ENCODE measurements at regions not wholly inside any gene's neighbourhood (a gene's known extent, or its start where the extent isn't known, plus 50 kb on each side); places are given as distances from the start of the nearest gene placed in this dataset.

DNA sequence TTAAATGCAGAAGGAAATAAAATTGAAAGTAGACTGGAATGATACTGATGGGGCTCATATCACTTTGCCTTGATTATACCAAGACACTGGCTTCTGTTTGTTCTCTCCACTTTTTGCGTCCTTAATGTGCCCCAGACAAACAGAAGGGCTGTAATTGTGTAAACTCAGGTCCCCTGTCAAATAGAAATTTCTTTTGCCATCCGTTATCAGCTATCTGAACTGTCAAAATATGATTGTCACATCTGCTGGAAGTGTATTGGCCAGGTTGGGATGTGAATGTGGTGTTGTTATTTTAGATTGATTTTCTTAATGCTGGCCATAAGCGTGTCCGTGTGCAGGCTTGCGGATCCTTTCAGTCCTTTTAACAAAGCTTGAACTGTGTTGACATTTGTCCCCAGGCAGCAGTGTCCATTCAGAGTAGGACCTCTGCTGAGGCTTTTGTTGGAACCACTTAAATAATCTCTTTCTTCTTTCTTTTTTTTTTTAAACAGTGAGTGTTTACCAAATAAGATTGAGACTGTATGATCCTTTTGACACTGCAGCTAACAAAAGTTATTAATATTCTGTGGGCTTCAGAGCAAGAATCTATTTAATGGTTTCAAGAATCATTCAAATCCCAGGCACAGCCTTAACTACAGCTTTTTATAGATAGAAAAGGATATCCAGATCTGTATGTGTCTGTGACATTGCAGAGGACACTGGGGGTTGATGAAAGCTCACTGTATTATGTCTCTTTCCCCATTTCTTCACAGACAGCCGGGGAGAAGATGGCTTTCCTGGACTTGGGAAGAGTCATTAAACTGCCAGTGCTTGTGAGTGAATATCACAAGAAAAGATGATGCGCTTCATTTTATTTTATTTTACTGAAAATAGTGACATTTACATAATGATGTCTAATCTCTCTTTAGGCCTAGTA, 171.7 kb downstream of the ZNF608 start:
- Histone ChIP-seq H2AFZ (ENCODE audit: low read length) (no peak overlapping the region), H3K9me3 (ENCODE audit: low read length) (no peaks in the 10 kb centered on the region), H3K79me2 (ENCODE audit: insufficient read depth, low read depth, low read length) (no peaks in the 10 kb centered on the region), H3K4me2 (ENCODE audit: low read length) (no peak overlapping the region), H4K20me1 (ENCODE audit: insufficient read depth, low read length) (no peaks in the 10 kb centered on the region), H3K27ac (ENCODE audit: low read depth, low read length, poor library complexity, severe bottlenecking) (no peak overlapping the region), H3K4me3 (ENCODE audit: low read depth, low read length, poor library complexity, severe bottlenecking) (no peak overlapping the region), H3K4me1 (ENCODE audit: insufficient read depth, low read length, poor library complexity, severe bottlenecking) (peaks cover 8% of the 10 kb centered on the region), H3K36me3 (ENCODE audit: insufficient read depth, low read length) (no peaks in the 10 kb centered on the region), H3K9me2 (ENCODE audit: insufficient read depth, low read length) (no peaks in the 10 kb centered on the region)
- no peak for TF ChIP-seq EZH2phosphoT487 (IDR thresholded peaks at IDR 0.05; ENCODE audit: borderline replicate concordance, low read depth, low read length)
- TF ChIP-seq, protein P1, sequence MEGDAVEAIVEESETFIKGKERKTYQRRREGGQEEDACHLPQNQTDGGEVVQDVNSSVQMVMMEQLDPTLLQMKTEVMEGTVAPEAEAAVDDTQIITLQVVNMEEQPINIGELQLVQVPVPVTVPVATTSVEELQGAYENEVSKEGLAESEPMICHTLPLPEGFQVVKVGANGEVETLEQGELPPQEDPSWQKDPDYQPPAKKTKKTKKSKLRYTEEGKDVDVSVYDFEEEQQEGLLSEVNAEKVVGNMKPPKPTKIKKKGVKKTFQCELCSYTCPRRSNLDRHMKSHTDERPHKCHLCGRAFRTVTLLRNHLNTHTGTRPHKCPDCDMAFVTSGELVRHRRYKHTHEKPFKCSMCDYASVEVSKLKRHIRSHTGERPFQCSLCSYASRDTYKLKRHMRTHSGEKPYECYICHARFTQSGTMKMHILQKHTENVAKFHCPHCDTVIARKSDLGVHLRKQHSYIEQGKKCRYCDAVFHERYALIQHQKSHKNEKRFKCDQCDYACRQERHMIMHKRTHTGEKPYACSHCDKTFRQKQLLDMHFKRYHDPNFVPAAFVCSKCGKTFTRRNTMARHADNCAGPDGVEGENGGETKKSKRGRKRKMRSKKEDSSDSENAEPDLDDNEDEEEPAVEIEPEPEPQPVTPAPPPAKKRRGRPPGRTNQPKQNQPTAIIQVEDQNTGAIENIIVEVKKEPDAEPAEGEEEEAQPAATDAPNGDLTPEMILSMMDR (conservative IDR thresholded peaks at IDR 0.05; ENCODE audit: low read length), result no peak
- ChIA-PET CTCF (ENCODE audit: unreplicated experiment) (no interaction called here), POLR2A (interaction anchor here (0.7 to 1.4 kb wide), 4 partner anchors 14 to 381 kb away, joined by 3 to 4 read pairs (median 3); no protein-coding TSS in a partner anchor)
- DNase-seq (ENCODE audit: low spot score), result no peak
- no TSS peak for BruUV-seq (replicated peaks)
- intact Hi-C loops (cut with micrococcal nuclease; ENCODE audit: unreplicated experiment), result no loop called here

DNA sequence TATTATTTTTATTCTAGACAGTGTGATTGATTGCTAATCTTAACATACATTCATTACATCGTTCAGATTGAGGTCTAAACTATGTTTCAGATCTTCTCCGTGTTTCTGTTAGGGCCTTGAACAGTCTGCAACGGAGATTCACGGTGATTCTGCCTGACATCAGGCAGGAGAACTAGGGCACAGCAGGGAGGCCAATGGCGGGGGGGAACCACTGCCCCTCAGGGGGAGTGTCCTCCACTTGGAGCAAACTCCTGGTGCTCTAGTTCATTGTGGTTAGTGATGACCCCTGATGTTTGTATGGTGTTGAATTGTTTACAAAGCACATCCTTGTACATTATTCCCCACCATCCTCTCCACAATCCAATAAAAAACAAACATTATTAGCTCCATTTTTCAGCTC, 173.5 kb downstream of the ZNF608 start:
- no peak overlapping the region for H2AFZ ChIP-seq (ENCODE audit: low read length)
- ChIA-PET POLR2A (interaction anchor here (1.0 to 1.4 kb wide), 2 partner anchors 10 to 16 kb away, joined by 3 read pairs; no protein-coding TSS in a partner anchor), CTCF (ENCODE audit: unreplicated experiment) (no interaction called here)
- DNase-seq (ENCODE audit: low spot score), result no peak
- no peak overlapping the region for H3K4me3 ChIP-seq (ENCODE audit: low read depth, low read length, poor library complexity, severe bottlenecking)
- no peaks in the 10 kb centered on the region for H3K9me2 ChIP-seq (ENCODE audit: insufficient read depth, low read length)
- no peak overlapping the region for H3K4me2 ChIP-seq (ENCODE audit: low read length)
- intact Hi-C loops (cut with micrococcal nuclease; ENCODE audit: unreplicated experiment), result no loop called here
- H4K20me1 ChIP-seq (ENCODE audit: insufficient read depth, low read length), result no peaks in the 10 kb centered on the region
- peaks cover 8% of the 10 kb centered on the region for H3K4me1 ChIP-seq (ENCODE audit: insufficient read depth, low read length, poor library complexity, severe bottlenecking)
- BruUV-seq (replicated peaks), result no TSS peak
- no peaks in the 10 kb centered on the region for H3K9me3 ChIP-seq (ENCODE audit: low read length)
- no peaks in the 10 kb centered on the region for H3K79me2 ChIP-seq (ENCODE audit: insufficient read depth, low read depth, low read length)
- no peak for TF ChIP-seq EZH2phosphoT487 (IDR thresholded peaks at IDR 0.05; ENCODE audit: borderline replicate concordance, low read depth, low read length)
- TF ChIP-seq, protein P1 (conservative IDR thresholded peaks at IDR 0.05; ENCODE audit: low read length), result no peak
- no peaks in the 10 kb centered on the region for H3K36me3 ChIP-seq (ENCODE audit: insufficient read depth, low read length)
- no peak overlapping the region for H3K27ac ChIP-seq (ENCODE audit: low read depth, low read length, poor library complexity, severe bottlenecking)
